HepG2 (cell line): ENCODE measurements at regions not wholly inside any gene's neighbourhood (a gene's known extent, or its start where the extent isn't known, plus 50 kb on each side); places are given as distances from the start of the nearest gene placed in this dataset.

Experiments used
- ATAC-seq: fragments of 200-7000 bp; cut with Tn5 transposase; 3 replicates; pipeline ENCODE4 v1.9.1; 2020; ENCODE audit warnings: mild to moderate bottlenecking, moderate library complexity
- BruUV-seq: library from RNA; stranded (reverse); fragments of 400-500 nt; replicated peaks from 2 replicates; lab custom pipeline; 2021; lab: Mats Ljungman, UMichigan
- CTCF ChIA-PET: fragments of 300-600 bp; formaldehyde crosslinking; extraction: SDS; loops from one replicate; lab custom pipeline; 2021; ENCODE audit warnings: low total read pairs, inconsistent platforms, low intra/inter-chr PET ratio; lab: Yijun Ruan, JAX
- POLR2A ChIA-PET: fragments of 350-600 bp; sonication (Branson Sonifier 250); formaldehyde crosslinking; loops from one replicate; lab custom pipeline; 2020; ENCODE audit warnings: antibody characterized with exemption, inconsistent platforms; lab: Yijun Ruan, JAX
- DNase-seq: peaks from one replicate; pipeline ENCODE4 v3.0.0-alpha.2; 2015; ENCODE audit warnings: low spot score
- FAIRE-seq: peaks from 3 replicates; lab custom pipeline; 2011; peaks lifted over from hg19 to GRCh38; lab: Jason Lieb, UNC
- H2AFZ ChIP-seq: one replicate; pipeline ENCODE4 v1.6.1; 2011; ENCODE audit warnings: low read length, inconsistent platforms
- H3K27ac ChIP-seq: fragments of 300-600 bp; 3 replicates; pipeline ENCODE4 v1.8.0; 2011; ENCODE audit warnings: mixed run types, mild to moderate bottlenecking, mixed read lengths, low read length, inconsistent platforms; ENCODE audit not compliant: insufficient read depth; ENCODE audit errors: extremely low read length
- H3K27me3 ChIP-seq, 2 experiments: fragments of 200-600 bp in 1 of 2; 2 replicates in 1 of 2; 3 replicates in 1 of 2; pipeline versions ENCODE4 v1.6.0 to v1.8.0; 2011; ENCODE audit warnings: low read length in 2 of 2, mild to moderate bottlenecking in 2 of 2, moderate library complexity in 2 of 2, inconsistent platforms in 1 of 2; ENCODE audit not compliant: insufficient read depth in 2 of 2, control insufficient read depth in 1 of 2
- H3K36me3 ChIP-seq, 2 experiments: fragments of 200-600 bp in 1 of 2; replicated peaks in 1 of 2; 2 replicates in 1 of 2; 3 replicates in 1 of 2; pipeline versions ENCODE4 v1.5.1 to v1.8.0; 2011; ENCODE audit warnings: low read length in 2 of 2, inconsistent platforms in 1 of 2; ENCODE audit not compliant: insufficient read depth in 2 of 2, control insufficient read depth in 1 of 2
- H3K4me1 ChIP-seq: 2 replicates; pipeline ENCODE4 v1.5.1; 2012; ENCODE audit warnings: low read length, inconsistent platforms; ENCODE audit not compliant: insufficient read depth
- H3K4me2 ChIP-seq: 2 replicates; pipeline ENCODE4 v1.6.0; 2011; ENCODE audit warnings: low read depth, low read length, inconsistent platforms
- H3K4me3 ChIP-seq, 3 experiments: fragments of 200-600 bp in 1 of 3; sonication (generic), shearing (Covaris generic) in 1 of 3; replicated peaks in 1 of 3; 2 replicates each; pipeline ENCODE4 v1.5.1; 2011 to 2016; ENCODE audit warnings: low read length in 3 of 3, inconsistent platforms in 2 of 3, low read depth in 2 of 3, mild to moderate bottlenecking in 2 of 3, control low read depth in 1 of 3, mixed read lengths in 1 of 3; ENCODE audit not compliant: insufficient read depth in 1 of 3
- H3K79me2 ChIP-seq: one replicate; pipeline ENCODE4 v1.6.1; 2011; ENCODE audit warnings: low read length, inconsistent platforms; ENCODE audit not compliant: insufficient read depth
- H3K9ac ChIP-seq: 2 replicates; pipeline ENCODE4 v1.6.0; 2011; ENCODE audit warnings: mild to moderate bottlenecking, low read depth, low read length, inconsistent platforms; ENCODE audit not compliant: insufficient read depth
- H3K9me3 ChIP-seq: 2 replicates; pipeline ENCODE4 v1.5.1; 2012; ENCODE audit warnings: mild to moderate bottlenecking, low read length
- H4K20me1 ChIP-seq: 2 replicates; pipeline ENCODE4 v1.6.0; 2011; ENCODE audit warnings: inconsistent platforms, mild to moderate bottlenecking, low read length, moderate library complexity; ENCODE audit not compliant: insufficient read depth
- ELF3 ChIP-seq: IDR thresholded peaks from 2 replicates; pipeline ENCODE4 v1.6.1; 2016; ENCODE audit warnings: missing genetic modification reagents, missing compliant biosample characterization
- GMEB2 ChIP-seq: IDR thresholded peaks from 2 replicates; pipeline ENCODE4 v1.6.1; 2016; ENCODE audit warnings: missing biosample characterization, missing genetic modification reagents, low read depth
- HBP1 ChIP-seq: IDR thresholded peaks from 2 replicates; pipeline ENCODE4 v1.6.1; 2016; ENCODE audit warnings: low read depth, control low read depth
- IKZF5 ChIP-seq: IDR thresholded peaks from 2 replicates; pipeline ENCODE4 v1.6.1; 2018; ENCODE audit warnings: missing genetic modification reagents, mild to moderate bottlenecking, missing compliant biosample characterization
- KDM2A ChIP-seq: sonication (generic); formaldehyde crosslinking; IDR thresholded peaks from 2 replicates; pipeline ENCODE4 v1.4.0; 2020; ENCODE audit warnings: low read depth, missing genetic modification reagents, borderline replicate concordance
- RFX3 ChIP-seq: IDR thresholded peaks from 2 replicates; pipeline ENCODE4 v1.6.1; 2016; ENCODE audit warnings: missing biosample characterization, missing genetic modification reagents
- SAFB2 ChIP-seq: sonication (generic); formaldehyde crosslinking; IDR thresholded peaks from 2 replicates; pipeline ENCODE4 v1.5.1; 2020; ENCODE audit warnings: missing genetic modification reagents, low read depth, mild to moderate bottlenecking, borderline replicate concordance
- SNAI1 ChIP-seq: sonication (generic); formaldehyde crosslinking; IDR thresholded peaks from 2 replicates; pipeline ENCODE4 v1.5.0; 2020; ENCODE audit warnings: mild to moderate bottlenecking, missing genetic modification reagents, borderline replicate concordance
- ZNF234 ChIP-seq: sonication (generic); formaldehyde crosslinking; conservative IDR thresholded peaks from 2 replicates; pipeline ENCODE4 v1.5.1; 2020; ENCODE audit warnings: mild to moderate bottlenecking, missing genetic modification reagents
- ZNF460 ChIP-seq: sonication (generic); formaldehyde crosslinking; IDR thresholded peaks from 2 replicates; pipeline ENCODE4 v1.5.1; 2020; ENCODE audit warnings: missing genetic modification reagents, mild to moderate bottlenecking, borderline replicate concordance
- ZNF605 ChIP-seq: sonication (generic); formaldehyde crosslinking; IDR thresholded peaks from 2 replicates; pipeline ENCODE4 v1.8.0; 2022; ENCODE audit warnings: mild to moderate bottlenecking, missing genetic modification reagents
- WGBS: methylation state at CpG from one replicate; pipeline ENCODE4 v1.1.6; 2017; ENCODE audit warnings: low lambda C conversion rate; 5-methylcytosine and 5-hydroxymethylcytosine counted together
- in situ Hi-C: cut with HindIII; loops from 2 replicates; pipeline ENCODE4 v1.10.0; 2017; ENCODE audit warnings: low pct_unique_long_range_greater_than_20kb; ENCODE audit not compliant: extremely low pct_ligation_motif_present
- intact Hi-C: fragments of 100-400 bp; cut with micrococcal nuclease; formaldehyde crosslinking; loops from one replicate; pipeline ENCODE4 v1.10.0; 2022; ENCODE audit not compliant: unreplicated experiment

- Histone ChIP-seq H3K79me2 (no peaks in the 10 kb centered on the region), H2AFZ (no peak overlapping the region), H4K20me1 (no peaks in the 10 kb centered on the region), H3K4me1 (no peaks in the 10 kb centered on the region), H3K27ac (no peak overlapping the region), H3K9me3 (no peaks in the 10 kb centered on the region), H3K4me2 (no peak overlapping the region), H3K4me3 (no peak overlapping the region), H3K9ac (no peak overlapping the region), H3K36me3 (no peaks in the 10 kb centered on the region), H3K27me3 (peaks cover 0 to 9% of the 10 kb centered on the region in 2 experiments; a peak in 1 of 5 replicates)
- BruUV-seq: no TSS peak
- TF ChIP-seq ZNF460 (CRISPR knock-in tag) (no peak), SNAI1 (CRISPR knock-in tag) (no peak), ZNF605 (CRISPR knock-in tag) (no peak), KDM2A (CRISPR knock-in tag) (no peak), IKZF5 (CRISPR knock-in tag) (no peak), RFX3 (no peak), SAFB2 (no peak), ZNF234 (CRISPR knock-in tag) (no peak), GMEB2 (CRISPR knock-in tag) (no peak), ELF3 (no peak), HBP1 (CRISPR knock-in tag) (no peak)
- ChIA-PET CTCF (no interaction called here), POLR2A (no interaction called here)
- FAIRE-seq: no peak
- intact Hi-C loops: no loop called here
- ATAC-seq: no peak
- no peak for DNase-seq
- in situ Hi-C loops: no loop called here
- WGBS: 51% methylated on average over 8 of the region's 8 CpGs
These were observed 183.1 kb downstream of the CYLD start for GRCh38 chr16:50924759-50925545.
